ENCODE measurements at regions not wholly inside any gene's neighbourhood (a gene's known extent, or its start where the extent isn't known, plus 50 kb on each side); places are given as distances from the start of the nearest gene placed in this dataset.
A peak's percentile ranks its signal among the peaks of the same experiment; 100 is the strongest.

GRCh38 chr1:204763773-204764427 is 78.4 kb upstream of the LRRN2 start:
- Histone ChIP-seq H3K27me3 (ENCODE audit: control insufficient read depth in 4 of 4, insufficient read depth in 4 of 4, low read length in 3 of 4) (peaks cover 0 to 3% (median 0%) of the 10 kb centered on the region in 4 donors), H3K4me1 (ENCODE audit: control insufficient read depth in 4 of 4, insufficient read depth in 4 of 4, low read length in 3 of 4) (peaks cover 0 to 6% (median 0%) of the 10 kb centered on the region in 4 donors), H3K27ac (ENCODE audit: low read depth in 1 of 2, low read length in 2 of 2) (no peak overlapping the region), H3K36me3 (ENCODE audit: control insufficient read depth in 4 of 4, insufficient read depth in 3 of 4, low read depth in 1 of 4, low read length in 3 of 4) (no peaks in the 10 kb centered on the region), H3K4me3 (ENCODE audit: low read depth in 1 of 3, low read length in 3 of 3) (no peak overlapping the region), H3K9ac (ENCODE audit: low read depth in 1 of 2, low read length in 2 of 2) (no peak overlapping the region), H3K9me3 (ENCODE audit: control insufficient read depth in 4 of 4, low read length in 3 of 4) (peaks cover 0 to 3% (median 0%) of the 10 kb centered on the region in 4 donors)
- peak; percentile 66 to 83 for TF ChIP-seq RAD21 (IDR thresholded peaks at IDR 0.05)
- no peak for TF ChIP-seq HNF4G (IDR thresholded peaks at IDR 0.05)
- TF ChIP-seq CTCF (IDR thresholded peaks at IDR 0.05; ENCODE audit: low read depth, low read length, missing input control), result peak; percentile 45
- no peak for TF ChIP-seq YY1 (IDR thresholded peaks at IDR 0.05)
- TF ChIP-seq EGR1 (IDR thresholded peaks at IDR 0.05; ENCODE audit: low read depth in 2 of 2), result no peak
- peak; percentile 41 for TF ChIP-seq NR2F2 (IDR thresholded peaks at IDR 0.05)
- 18% methylated on average over 18 of the region's 18 CpGs for WGBS
- peak; percentile 71 for DNase-seq (ENCODE audit: low spot score)

GRCh38 chr1:204769997-204770396 is 84.5 kb upstream of the LRRN2 start:
- H3K36me3 ChIP-seq (ENCODE audit: control insufficient read depth in 4 of 4, insufficient read depth in 3 of 4, low read depth in 1 of 4, low read length in 3 of 4), result no peaks in the 10 kb centered on the region
- no peak overlapping the region for H3K27ac ChIP-seq (ENCODE audit: low read depth in 1 of 2, low read length in 2 of 2)
- no peak overlapping the region for H3K4me3 ChIP-seq (ENCODE audit: low read depth in 1 of 3, low read length in 3 of 3)
- H3K4me1 ChIP-seq (ENCODE audit: control insufficient read depth in 4 of 4, insufficient read depth in 4 of 4, low read length in 3 of 4), result no peaks in the 10 kb centered on the region
- H3K27me3 ChIP-seq (ENCODE audit: control insufficient read depth in 4 of 4, insufficient read depth in 4 of 4, low read length in 3 of 4), result peaks cover 0 to 9% (median 1%) of the 10 kb centered on the region in 4 donors
- no peaks in the 10 kb centered on the region for H3K9me3 ChIP-seq (ENCODE audit: control insufficient read depth in 4 of 4, low read length in 3 of 4)
- 64% methylated on average over 2 of the region's 2 CpGs for WGBS
- TF ChIP-seq GABPA (IDR thresholded peaks at IDR 0.05 in 1 of 2, conservative IDR thresholded peaks at IDR 0.05 in 1 of 2), result no peak
- H3K9ac ChIP-seq (ENCODE audit: low read depth in 1 of 2, low read length in 2 of 2), result no peak overlapping the region
- no peak for DNase-seq (ENCODE audit: low spot score)

- Histone ChIP-seq H3K36me3 (ENCODE audit: control insufficient read depth in 4 of 4, insufficient read depth in 3 of 4, low read depth in 1 of 4, low read length in 3 of 4) (no peaks in the 10 kb centered on the region), H3K27ac (ENCODE audit: low read depth in 1 of 2, low read length in 2 of 2) (no peak overlapping the region), H3K4me1 (ENCODE audit: control insufficient read depth in 4 of 4, insufficient read depth in 4 of 4, low read length in 3 of 4) (no peaks in the 10 kb centered on the region), H3K9me3 (ENCODE audit: control insufficient read depth in 4 of 4, low read length in 3 of 4) (no peaks in the 10 kb centered on the region), H3K4me3 (ENCODE audit: low read depth in 1 of 3, low read length in 3 of 3) (no peak overlapping the region), H3K27me3 (ENCODE audit: control insufficient read depth in 4 of 4, insufficient read depth in 4 of 4, low read length in 3 of 4) (peaks cover 0 to 9% (median 1%) of the 10 kb centered on the region in 4 donors), H3K9ac (ENCODE audit: low read depth in 1 of 2, low read length in 2 of 2) (no peak overlapping the region)
- no peak for DNase-seq (ENCODE audit: low spot score)
- 90% methylated on average over 7 of the region's 7 CpGs for WGBS
- TF ChIP-seq RXRA (IDR thresholded peaks at IDR 0.05) (no peak), ZBTB33 (IDR thresholded peaks at IDR 0.05) (no peak), EGR1 (IDR thresholded peaks at IDR 0.05; ENCODE audit: low read depth in 2 of 2) (no peak), TAF1 (conservative IDR thresholded peaks at IDR 0.05) (no peak), YY1 (IDR thresholded peaks at IDR 0.05) (no peak), GABPA (IDR thresholded peaks at IDR 0.05 in 1 of 2, conservative IDR thresholded peaks at IDR 0.05 in 1 of 2) (no peak), HNF4A (conservative IDR thresholded peaks at IDR 0.05) (no peak), MAX (IDR thresholded peaks at IDR 0.05) (no peak), REST (IDR thresholded peaks at IDR 0.05) (no peak), NR2F2 (IDR thresholded peaks at IDR 0.05) (no peak), FOXA1 (IDR thresholded peaks at IDR 0.05) (no peak), SP1 (IDR thresholded peaks at IDR 0.05) (no peak), HNF4G (IDR thresholded peaks at IDR 0.05) (no peak), FOXA2 (IDR thresholded peaks at IDR 0.05) (no peak), RAD21 (IDR thresholded peaks at IDR 0.05) (no peak), CTCF (IDR thresholded peaks at IDR 0.05; ENCODE audit: low read depth, low read length, missing input control) (no peak), ATF3 (IDR thresholded peaks at IDR 0.05) (no peak)
Observed at GRCh38 chr1:204771358-204771757, 85.8 kb upstream of the LRRN2 start.

Measured in liver (tissue), 8 donors.